Keratinocyte (primary cell): ENCODE measurements at regions not wholly inside any gene's neighbourhood (a gene's known extent, or its start where the extent isn't known, plus 50 kb on each side); places are given as distances from the start of the nearest gene placed in this dataset.
"Not testable (repeated sequence)": the region's sequence is repeated elsewhere in the genome, so short reads cannot be mapped to it uniquely, and the experiment has no call there.

Source experiments
- DNase-seq: peaks from one replicate; pipeline ENCODE4 v3.0.0-alpha.2; 2011; ENCODE audit warnings: low read depth, missing footprints, low spot score
- FAIRE-seq: peaks from 2 replicates; lab custom pipeline; 2011; peaks lifted over from hg19 to GRCh38; lab: Jason Lieb, UNC
- H2AFZ ChIP-seq: 2 replicates; pipeline ENCODE4 v1.6.0; 2012; ENCODE audit warnings: low read length, control low read depth, inconsistent platforms; ENCODE audit not compliant: control insufficient read depth
- H3K27ac ChIP-seq: 2 replicates; pipeline ENCODE4 v1.5.1; 2011; ENCODE audit warnings: low read length; ENCODE audit not compliant: control insufficient read depth, insufficient read depth
- H3K27me3 ChIP-seq: 3 replicates; pipeline ENCODE4 v1.6.0; 2011; ENCODE audit warnings: low read length; ENCODE audit not compliant: control insufficient read depth, insufficient read depth; ENCODE audit errors: extremely low read depth
- H3K36me3 ChIP-seq, 2 experiments: 2 replicates in 1 of 2; 3 replicates in 1 of 2; pipeline ENCODE4 v1.5.1; 2011; ENCODE audit warnings: low read length in 2 of 2, mild to moderate bottlenecking in 1 of 2; ENCODE audit not compliant: control insufficient read depth in 2 of 2, insufficient read depth in 2 of 2; ENCODE audit errors: extremely low read depth in 1 of 2
- H3K4me1 ChIP-seq: 3 replicates; pipeline ENCODE4 v1.5.1; 2011; ENCODE audit warnings: low read length; ENCODE audit not compliant: control insufficient read depth, insufficient read depth; ENCODE audit errors: extremely low read depth
- H3K4me2 ChIP-seq: 3 replicates; pipeline ENCODE4 v1.6.0; 2011; ENCODE audit warnings: low read depth, low read length; ENCODE audit not compliant: control insufficient read depth, insufficient read depth; ENCODE audit errors: extremely low read depth
- H3K4me3 ChIP-seq, 3 experiments: fragments of 200-600 bp in 1 of 3; sonication (generic) in 1 of 3; 2 replicates in 2 of 3; 3 replicates in 1 of 3; pipeline ENCODE4 v1.5.1; 2011 to 2016; ENCODE audit warnings: low read length in 3 of 3, mild to moderate bottlenecking in 3 of 3, control low read depth in 2 of 3, inconsistent platforms in 1 of 3, low read depth in 1 of 3, mixed read lengths in 1 of 3, mixed run types in 1 of 3, moderate library complexity in 1 of 3; ENCODE audit not compliant: control insufficient read depth in 2 of 3, insufficient read depth in 2 of 3; ENCODE audit errors: extremely low read depth in 1 of 3
- H3K79me2 ChIP-seq: 2 replicates; pipeline ENCODE4 v1.6.0; 2012; ENCODE audit warnings: low read length; ENCODE audit not compliant: control insufficient read depth, insufficient read depth
- H3K9ac ChIP-seq: 3 replicates; pipeline ENCODE4 v1.6.0; 2011; ENCODE audit warnings: low read length; ENCODE audit not compliant: control insufficient read depth, insufficient read depth; ENCODE audit errors: extremely low read depth
- H3K9me1 ChIP-seq: 3 replicates; pipeline ENCODE4 v1.6.0; 2011; ENCODE audit warnings: low read length; ENCODE audit not compliant: control insufficient read depth, insufficient read depth; ENCODE audit errors: extremely low read depth
- H3K9me3 ChIP-seq: 2 replicates; pipeline ENCODE4 v1.5.1; 2012; ENCODE audit warnings: low read depth, low read length; ENCODE audit not compliant: control insufficient read depth
- H4K20me1 ChIP-seq: 3 replicates; pipeline ENCODE4 v1.6.0; 2011; ENCODE audit warnings: low read length; ENCODE audit not compliant: control insufficient read depth, insufficient read depth; ENCODE audit errors: extremely low read depth
- dilution Hi-C: fragments of 300-500 bp; cut with MboI; formaldehyde crosslinking; loops from one replicate; pipeline ENCODE4 v1.7.0; 2020; ENCODE audit warnings: low sequenced_read_pairs; ENCODE audit not compliant: extremely low pct_ligation_motif_present

- H3K9me1 ChIP-seq, H3K4me1 ChIP-seq, FAIRE-seq, H3K79me2 ChIP-seq, H2AFZ ChIP-seq, DNase-seq, H3K4me3 ChIP-seq, H3K27ac ChIP-seq, H3K27me3 ChIP-seq, H3K9me3 ChIP-seq, H3K9ac ChIP-seq, H3K4me2 ChIP-seq, H3K36me3 ChIP-seq, H4K20me1 ChIP-seq, dilution Hi-C loops: not testable (repeated sequence)
Measured at GRCh38 chr2:111367871-111368270, 247.2 kb downstream of the BCL2L11 start.

GRCh38 chr2:111368288-111368687 is 247.6 kb downstream of the BCL2L11 start:
- DNase-seq, H4K20me1 ChIP-seq, H3K4me1 ChIP-seq, H3K36me3 ChIP-seq, H3K79me2 ChIP-seq, H3K9ac ChIP-seq, H3K9me3 ChIP-seq, dilution Hi-C loops, H3K4me3 ChIP-seq, H3K27me3 ChIP-seq, H3K27ac ChIP-seq, H3K9me1 ChIP-seq, FAIRE-seq, H2AFZ ChIP-seq, H3K4me2 ChIP-seq: not testable (repeated sequence)

GRCh38 chr2:111373060-111373459 is 252.3 kb downstream of the BCL2L11 start:
- H3K27ac ChIP-seq, FAIRE-seq, H3K9me3 ChIP-seq, H3K79me2 ChIP-seq, H4K20me1 ChIP-seq, H3K27me3 ChIP-seq, H3K4me1 ChIP-seq, DNase-seq, H3K4me3 ChIP-seq, H3K36me3 ChIP-seq, H3K9ac ChIP-seq, dilution Hi-C loops, H2AFZ ChIP-seq, H3K9me1 ChIP-seq, H3K4me2 ChIP-seq: not testable (repeated sequence)

GRCh38 chr2:111373989-111374388 is 253.3 kb downstream of the BCL2L11 start:
- FAIRE-seq, H4K20me1 ChIP-seq, H3K4me2 ChIP-seq, H3K4me3 ChIP-seq, H3K4me1 ChIP-seq, H3K27ac ChIP-seq, DNase-seq, H3K79me2 ChIP-seq, H3K9me1 ChIP-seq, H3K36me3 ChIP-seq, H3K9me3 ChIP-seq, H3K27me3 ChIP-seq, dilution Hi-C loops, H3K9ac ChIP-seq, H2AFZ ChIP-seq: not testable (repeated sequence)

- H3K36me3 ChIP-seq, DNase-seq, dilution Hi-C loops, H3K79me2 ChIP-seq, H3K4me1 ChIP-seq, FAIRE-seq, H3K9me3 ChIP-seq, H3K9ac ChIP-seq, H3K4me3 ChIP-seq, H4K20me1 ChIP-seq, H3K27ac ChIP-seq, H3K9me1 ChIP-seq, H3K27me3 ChIP-seq, H3K4me2 ChIP-seq, H2AFZ ChIP-seq: not testable (repeated sequence)
Measured at GRCh38 chr2:111374734-111375133, 254.0 kb downstream of the BCL2L11 start.
